HCT116 (cell line): ENCODE measurements at regions not wholly inside any gene's neighbourhood (a gene's known extent, or its start where the extent isn't known, plus 50 kb on each side); places are given as distances from the start of the nearest gene placed in this dataset.

Experiments
- ATAC-seq: fragments of 200-7000 bp; cut with Tn5 transposase; 2 replicates; pipeline ENCODE4 v1.9.1; 2020; ENCODE audit warnings: mild to moderate bottlenecking, moderate library complexity
- BruUV-seq: library from RNA; stranded (reverse); fragments of 400-500 nt; replicated peaks from 2 replicates; lab custom pipeline; 2021; lab: Mats Ljungman, UMichigan
- CTCF ChIA-PET: fragments of 300-600 bp; sonication (Branson Sonifier 250); formaldehyde crosslinking; loops from one replicate; lab custom pipeline; 2021; ENCODE audit warnings: antibody characterized with exemption; lab: Charles Lee
- POLR2A ChIA-PET: fragments of 300-600, 350-600 bp; sonication (Branson Sonifier 250); formaldehyde crosslinking; loops from one replicate; lab custom pipeline; 2021; ENCODE audit warnings: antibody characterized with exemption; lab: Charles Lee
- RAD21 ChIA-PET, 2 experiments: fragments of 300-600 bp; sonication (Branson Sonifier 250); formaldehyde crosslinking; loops; one replicate each; lab custom pipeline; 2023; ENCODE audit warnings: low total read pairs in 2 of 2; ENCODE audit not compliant: uncharacterized antibody in 2 of 2, unreplicated experiment in 2 of 2, low non-redundant PET in 1 of 2; lab: Charles Lee
- DNase-seq: peaks from one replicate; pipeline ENCODE4 v3.0.0-alpha.2; 2010; ENCODE audit warnings: low read depth, low spot score
- H2AFZ ChIP-seq: fragments of 200-600 bp; shearing (Covaris generic), sonication (generic); 2 replicates; pipeline ENCODE4 v1.6.1; 2017; ENCODE audit warnings: low read depth, mixed run types, mixed read lengths, antibody characterized with exemption, low read length; ENCODE audit not compliant: poor library complexity, severe bottlenecking
- H3K27ac ChIP-seq: 2 replicates; pipeline ENCODE4 v1.5.1; 2012; ENCODE audit warnings: low read depth, low read length
- H3K27me3 ChIP-seq: fragments of 200-600 bp; sonication (generic); 2 replicates; pipeline ENCODE4 v1.6.1; 2016; ENCODE audit warnings: mixed run types, low read length, mixed read lengths; ENCODE audit not compliant: insufficient read depth
- H3K36me3 ChIP-seq, 2 experiments: fragments of 200-500 bp in 1 of 2; fragments of 200-600 bp in 1 of 2; sonication (Bioruptor generic) in 1 of 2; sonication (generic) in 1 of 2; 2 replicates each; pipeline versions ENCODE4 v1.5.1 to v1.6.1; 2014 to 2016; ENCODE audit warnings: low read length in 2 of 2, inconsistent platforms in 1 of 2, mixed read lengths in 1 of 2, mixed run types in 1 of 2; ENCODE audit not compliant: insufficient read depth in 2 of 2, control insufficient read depth in 1 of 2
- H3K4me1 ChIP-seq, 2 experiments: fragments of 200-600 bp in 1 of 2; sonication (generic) in 1 of 2; 2 replicates each; pipeline versions ENCODE4 v1.5.1 to v1.6.1; 2012 to 2017; ENCODE audit warnings: low read length in 2 of 2, inconsistent platforms in 1 of 2, mild to moderate bottlenecking in 1 of 2, mixed read lengths in 1 of 2, mixed run types in 1 of 2, moderate library complexity in 1 of 2; ENCODE audit not compliant: insufficient read depth in 2 of 2, control insufficient read depth in 1 of 2
- H3K4me2 ChIP-seq: fragments of 200-600 bp; sonication (generic); 2 replicates; pipeline ENCODE4 v1.6.1; 2017; ENCODE audit warnings: mixed run types, low read length, mixed read lengths
- H3K4me3 ChIP-seq, 2 experiments: fragments of 200-600 bp in 1 of 2; sonication (generic) in 1 of 2; replicated peaks in 1 of 2; 2 replicates each; pipeline ENCODE4 v1.5.1; 2011 to 2016; ENCODE audit warnings: low read length in 2 of 2, control low read depth in 1 of 2, low read depth in 1 of 2, mild to moderate bottlenecking in 1 of 2, mixed read lengths in 1 of 2, mixed run types in 1 of 2
- H3K79me2 ChIP-seq: fragments of 200-600 bp; sonication (generic); 2 replicates; pipeline ENCODE4 v1.6.1; 2017; ENCODE audit warnings: mild to moderate bottlenecking, mixed run types, low read length, moderate library complexity, mixed read lengths; ENCODE audit not compliant: insufficient read depth
- H3K9ac ChIP-seq: fragments of 200-600 bp; sonication (generic); 2 replicates; pipeline ENCODE4 v1.6.1; 2016; ENCODE audit warnings: low read length, mixed read lengths
- H3K9me2 ChIP-seq: fragments of 200-600 bp; sonication (generic), shearing (Covaris generic); 2 replicates; pipeline ENCODE4 v1.6.1; 2017; ENCODE audit warnings: mixed run types, mild to moderate bottlenecking, moderate library complexity; ENCODE audit not compliant: insufficient read depth
- H3K9me3 ChIP-seq, 2 experiments: fragments of 200-500 bp in 1 of 2; fragments of 200-600 bp in 1 of 2; sonication (Bioruptor generic) in 1 of 2; sonication (generic) in 1 of 2; 2 replicates each; pipeline ENCODE4 v1.6.1; 2014 to 2017; ENCODE audit warnings: low read length in 2 of 2, mixed read lengths in 2 of 2, inconsistent platforms in 1 of 2, low read depth in 1 of 2, mild to moderate bottlenecking in 1 of 2, mixed run types in 1 of 2, moderate library complexity in 1 of 2; ENCODE audit not compliant: control insufficient read depth in 1 of 2, insufficient read depth in 1 of 2
- H4K20me1 ChIP-seq: fragments of 200-600 bp; sonication (generic), shearing (Covaris generic); 2 replicates; pipeline ENCODE4 v1.6.1; 2017; ENCODE audit warnings: mixed run types, mild to moderate bottlenecking, moderate library complexity; ENCODE audit not compliant: insufficient read depth
- CBX3 ChIP-seq: IDR thresholded peaks from 2 replicates; pipeline ENCODE4 v1.6.1; 2012; ENCODE audit warnings: low read depth
- CEBPB ChIP-seq: IDR thresholded peaks from 2 replicates; pipeline ENCODE4 v1.6.1; 2012; ENCODE audit warnings: low read depth
- EGR1 ChIP-seq: IDR thresholded peaks from 2 replicates; pipeline ENCODE4 v1.6.1; 2012; ENCODE audit warnings: low read depth
- EZH2 ChIP-seq: fragments of 200-600 bp; sonication (generic); IDR thresholded peaks from 2 replicates; pipeline ENCODE4 v1.6.1; 2017; ENCODE audit warnings: antibody characterized with exemption, mixed run types
- EZH2phosphoT487 ChIP-seq: fragments of 200-600 bp; IDR thresholded peaks from 2 replicates; pipeline ENCODE4 v1.6.1; 2018; ENCODE audit warnings: antibody characterized with exemption, borderline replicate concordance
- FOSL1 ChIP-seq: IDR thresholded peaks from 2 replicates; pipeline ENCODE4 v1.6.1; 2012; ENCODE audit warnings: low read depth
- JUND ChIP-seq: IDR thresholded peaks from 2 replicates; pipeline ENCODE4 v1.6.1; 2012
- MAX ChIP-seq: IDR thresholded peaks from 2 replicates; pipeline ENCODE4 v1.6.1; 2012
- POLR2A ChIP-seq: IDR thresholded peaks from 2 replicates; pipeline ENCODE4 v1.7.0; 2011; ENCODE audit warnings: borderline replicate concordance; ENCODE audit not compliant: insufficient read depth, insufficient read length; ENCODE audit errors: extremely low read depth
- POLR2AphosphoS5 ChIP-seq: IDR thresholded peaks from 2 replicates; pipeline ENCODE4 v1.6.1; 2011; ENCODE audit warnings: mild to moderate bottlenecking, low read depth, low read length, moderate library complexity
- RAD21 ChIP-seq: IDR thresholded peaks from 2 replicates; pipeline ENCODE4 v1.6.1; 2012; ENCODE audit warnings: low read depth, mild to moderate bottlenecking
- REST ChIP-seq: IDR thresholded peaks from 2 replicates; pipeline ENCODE4 v1.6.1; 2012; ENCODE audit warnings: low read depth
- SP1 ChIP-seq: IDR thresholded peaks from 2 replicates; pipeline ENCODE4 v1.6.1; 2012; ENCODE audit warnings: low read depth
- SRF ChIP-seq: IDR thresholded peaks from 2 replicates; pipeline ENCODE4 v1.6.1; 2012; ENCODE audit warnings: low read depth
- ZNF274 ChIP-seq: fragments of 200-500 bp; sonication (Bioruptor generic); IDR thresholded peaks from 2 replicates; pipeline ENCODE4 v1.6.1; 2014; ENCODE audit warnings: mild to moderate bottlenecking, low read depth, low read length, inconsistent platforms
- intact Hi-C: fragments of 100-400 bp; cut with micrococcal nuclease; formaldehyde crosslinking; loops from 2 replicates; pipeline ENCODE4 v1.10.0; 2022

- Histone ChIP-seq H3K4me3 (no peak overlapping the region), H3K79me2 (no peaks in the 10 kb centered on the region), H3K9me3 (peaks cover 0 to 4% of the 10 kb centered on the region in 2 experiments; a peak in 1 of 4 replicates), H2AFZ (no peak overlapping the region), H3K27ac (no peak overlapping the region), H3K36me3 (no peaks in the 10 kb centered on the region)
- intact Hi-C loops = no loop called here
- ATAC-seq = no peak
- no TSS peak for BruUV-seq
- TF ChIP-seq POLR2A (no peak), FOSL1 (no peak), JUND (no peak), CEBPB (no peak), EZH2phosphoT487 (no peak), RAD21 (no peak), MAX (no peak), EZH2 (no peak), ZNF274 (no peak), SP1 (no peak), POLR2AphosphoS5 (no peak), EGR1 (no peak), CBX3 (no peak)
- TF ChIP-seq, all 23 proteins: peak for 0
- ChIA-PET RAD21 (no interaction called here), CTCF (no interaction called here), POLR2A (no interaction called here)
- DNase-seq = no peak
- Histone ChIP-seq H3K9me2 (no peaks in the 10 kb centered on the region), H3K27me3 (no peaks in the 10 kb centered on the region), H4K20me1 (no peaks in the 10 kb centered on the region), H3K9ac (no peak overlapping the region), H3K4me2 (no peak overlapping the region), H3K4me1 (no peaks in the 10 kb centered on the region)
These were observed 752.9 kb upstream of the ARPP21 start for GRCh38 chr3:34886443-34886842.

GRCh38 chr3:34889641-34890040 lies 749.7 kb upstream of the ARPP21 start:
- intact Hi-C loops = no loop called here
- Histone ChIP-seq H3K9me2 (no peaks in the 10 kb centered on the region), H4K20me1 (no peaks in the 10 kb centered on the region), H3K36me3 (no peaks in the 10 kb centered on the region), H3K4me3 (no peak overlapping the region), H3K27me3 (no peaks in the 10 kb centered on the region), H3K4me2 (no peak overlapping the region), H3K9ac (no peak overlapping the region), H3K27ac (no peak overlapping the region), H3K79me2 (no peaks in the 10 kb centered on the region), H2AFZ (no peak overlapping the region), H3K9me3 (no peaks in the 10 kb centered on the region; a peak in 2 of 4 replicates), H3K4me1 (no peaks in the 10 kb centered on the region)
- ChIA-PET POLR2A (no interaction called here), RAD21 (no interaction called here), CTCF (no interaction called here)
- TF ChIP-seq SP1 (no peak), ZNF274 (no peak), SRF (no peak), CBX3 (no peak), EZH2 (no peak), REST (no peak), POLR2A (no peak), JUND (no peak), CEBPB (no peak)
- no peak for DNase-seq
- no peak for ATAC-seq
- no TSS peak for BruUV-seq
